ENCODE measurements at regions not wholly inside any gene's neighbourhood (a gene's known extent, or its start where the extent isn't known, plus 50 kb on each side); places are given as distances from the start of the nearest gene placed in this dataset.

GRCh38 chr9:118721276-118721675 lies 648.0 kb downstream of the BRINP1 start:
- TF ChIP-seq, protein P1, sequence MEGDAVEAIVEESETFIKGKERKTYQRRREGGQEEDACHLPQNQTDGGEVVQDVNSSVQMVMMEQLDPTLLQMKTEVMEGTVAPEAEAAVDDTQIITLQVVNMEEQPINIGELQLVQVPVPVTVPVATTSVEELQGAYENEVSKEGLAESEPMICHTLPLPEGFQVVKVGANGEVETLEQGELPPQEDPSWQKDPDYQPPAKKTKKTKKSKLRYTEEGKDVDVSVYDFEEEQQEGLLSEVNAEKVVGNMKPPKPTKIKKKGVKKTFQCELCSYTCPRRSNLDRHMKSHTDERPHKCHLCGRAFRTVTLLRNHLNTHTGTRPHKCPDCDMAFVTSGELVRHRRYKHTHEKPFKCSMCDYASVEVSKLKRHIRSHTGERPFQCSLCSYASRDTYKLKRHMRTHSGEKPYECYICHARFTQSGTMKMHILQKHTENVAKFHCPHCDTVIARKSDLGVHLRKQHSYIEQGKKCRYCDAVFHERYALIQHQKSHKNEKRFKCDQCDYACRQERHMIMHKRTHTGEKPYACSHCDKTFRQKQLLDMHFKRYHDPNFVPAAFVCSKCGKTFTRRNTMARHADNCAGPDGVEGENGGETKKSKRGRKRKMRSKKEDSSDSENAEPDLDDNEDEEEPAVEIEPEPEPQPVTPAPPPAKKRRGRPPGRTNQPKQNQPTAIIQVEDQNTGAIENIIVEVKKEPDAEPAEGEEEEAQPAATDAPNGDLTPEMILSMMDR (conservative IDR thresholded peaks at IDR 0.05 in 1 of 2, IDR thresholded peaks at IDR 0.05 in 1 of 2; ENCODE audit: extremely low read depth in 1 of 2, insufficient read depth in 1 of 2, low read depth in 1 of 2, low read length in 2 of 2), result no peak
- TF ChIP-seq EZH2 (IDR thresholded peaks at IDR 0.05; ENCODE audit: borderline replicate concordance, low read length), result no peak
